Neuronal stem cell (in vitro differentiated cells): ENCODE measurements at regions not wholly inside any gene's neighbourhood (a gene's known extent, or its start where the extent isn't known, plus 50 kb on each side); places are given as distances from the start of the nearest gene placed in this dataset.

Source experiments
- DNase-seq: peaks from one replicate; pipeline ENCODE4 v3.0.0-alpha.2; 2013; ENCODE audit warnings: low spot score
- H2AFZ ChIP-seq: one replicate; pipeline ENCODE4 v1.6.1; 2013; ENCODE audit warnings: mild to moderate bottlenecking, low read length, inconsistent platforms
- H2AK5ac ChIP-seq: 2 replicates; pipeline ENCODE4 v1.6.1; 2013; ENCODE audit warnings: low read depth, mild to moderate bottlenecking, inconsistent platforms, low read length, moderate library complexity, mixed read lengths
- H2BK120ac ChIP-seq: 2 replicates; pipeline ENCODE4 v1.6.1; 2013; ENCODE audit warnings: low read depth, mild to moderate bottlenecking, inconsistent platforms, low read length, moderate library complexity, mixed read lengths
- H2BK12ac ChIP-seq: one replicate; pipeline ENCODE4 v1.6.1; 2013; ENCODE audit warnings: low read length, inconsistent platforms
- H2BK15ac ChIP-seq: 2 replicates; pipeline ENCODE4 v1.6.1; 2013; ENCODE audit warnings: mild to moderate bottlenecking, low read length, inconsistent platforms, mixed read lengths
- H2BK5ac ChIP-seq: one replicate; pipeline ENCODE4 v1.6.1; 2013; ENCODE audit warnings: inconsistent platforms, mild to moderate bottlenecking, low read length, moderate library complexity
- H3K14ac ChIP-seq: one replicate; pipeline ENCODE4 v1.6.1; 2013; ENCODE audit warnings: low read length, inconsistent platforms
- H3K18ac ChIP-seq: 2 replicates; pipeline ENCODE4 v1.6.1; 2013; ENCODE audit warnings: low read length, inconsistent platforms
- H3K23ac ChIP-seq: 2 replicates; pipeline ENCODE4 v1.6.1; 2013; ENCODE audit warnings: low read depth, mild to moderate bottlenecking, mixed read lengths, low read length, inconsistent platforms; ENCODE audit not compliant: poor library complexity
- H3K27ac ChIP-seq: replicated peaks from 3 replicates; pipeline ENCODE4 v1.5.1; 2013; ENCODE audit warnings: low read length, inconsistent platforms
- H3K27me3 ChIP-seq, 3 experiments: 2 replicates each; pipeline ENCODE4 v1.6.1; 2013; ENCODE audit warnings: low read length in 3 of 3, mild to moderate bottlenecking in 2 of 3, inconsistent platforms in 1 of 3, low read depth in 1 of 3, mixed read lengths in 1 of 3, moderate library complexity in 1 of 3; ENCODE audit not compliant: control insufficient read depth in 3 of 3, insufficient read depth in 3 of 3
- H3K36me3 ChIP-seq, 2 donors: replicated peaks in 1 of 2; 2 replicates each; pipeline ENCODE4 v1.6.1; 2013; ENCODE audit warnings: low read length in 2 of 2; ENCODE audit not compliant: control insufficient read depth in 2 of 2, insufficient read depth in 2 of 2
- H3K4ac ChIP-seq: 2 replicates; pipeline ENCODE4 v1.6.1; 2013; ENCODE audit warnings: inconsistent platforms, mild to moderate bottlenecking, low read length, moderate library complexity
- H3K4me1 ChIP-seq, 2 donors: 1 replicate in 1 of 2; 2 replicates in 1 of 2; pipeline ENCODE4 v1.6.1; 2013; ENCODE audit warnings: low read length in 2 of 2, low read depth in 1 of 2; ENCODE audit not compliant: control insufficient read depth in 2 of 2, insufficient read depth in 1 of 2
- H3K4me2 ChIP-seq: one replicate; pipeline ENCODE4 v1.6.1; 2013; ENCODE audit warnings: mild to moderate bottlenecking, low read length, inconsistent platforms; ENCODE audit not compliant: insufficient read depth, poor library complexity, severe bottlenecking
- H3K4me3 ChIP-seq, 2 donors: 2 replicates each; pipeline ENCODE4 v1.5.1; 2013; ENCODE audit warnings: low read length in 2 of 2, mild to moderate bottlenecking in 2 of 2, inconsistent platforms in 1 of 2, moderate library complexity in 1 of 2
- H3K79me1 ChIP-seq: one replicate; pipeline ENCODE4 v1.6.1; 2013; ENCODE audit warnings: low read depth, mild to moderate bottlenecking, inconsistent platforms, low read length, moderate library complexity
- H3K9ac ChIP-seq: one replicate; pipeline ENCODE4 v1.6.1; 2013; ENCODE audit warnings: mild to moderate bottlenecking, low read depth, low read length, inconsistent platforms; ENCODE audit not compliant: poor library complexity
- H3K9me3 ChIP-seq, 2 donors: replicated peaks in 1 of 2; 2 replicates each; pipeline versions ENCODE3 to v1.6.1; 2013; ENCODE audit warnings: low read length in 2 of 2, mild to moderate bottlenecking in 2 of 2, inconsistent platforms in 1 of 2, low read depth in 1 of 2, mixed read lengths in 1 of 2, moderate library complexity in 1 of 2; ENCODE audit not compliant: control insufficient read depth in 2 of 2, insufficient read depth in 1 of 2
- H4K8ac ChIP-seq: one replicate; pipeline ENCODE4 v1.6.1; 2013; ENCODE audit warnings: low read depth, mild to moderate bottlenecking, inconsistent platforms, low read length, moderate library complexity
- H4K91ac ChIP-seq: one replicate; pipeline ENCODE4 v1.6.1; 2013; ENCODE audit warnings: low read length, low read depth, mild to moderate bottlenecking, inconsistent platforms; ENCODE audit not compliant: poor library complexity
- WGBS, 2 donors: extraction: QIAGEN DNeasy Blood & Tissue Kit; methylation state at CpG; one replicate each; pipeline ENCODE4 v1.1.7; 2013; ENCODE audit warnings: missing lambda C conversion rate in 2 of 2, mixed read lengths in 1 of 2; ENCODE audit not compliant: insufficient read length in 2 of 2, insufficient replicate concordance in 1 of 2; ENCODE audit errors: extremely low coverage in 2 of 2; 5-methylcytosine and 5-hydroxymethylcytosine counted together

DNA sequence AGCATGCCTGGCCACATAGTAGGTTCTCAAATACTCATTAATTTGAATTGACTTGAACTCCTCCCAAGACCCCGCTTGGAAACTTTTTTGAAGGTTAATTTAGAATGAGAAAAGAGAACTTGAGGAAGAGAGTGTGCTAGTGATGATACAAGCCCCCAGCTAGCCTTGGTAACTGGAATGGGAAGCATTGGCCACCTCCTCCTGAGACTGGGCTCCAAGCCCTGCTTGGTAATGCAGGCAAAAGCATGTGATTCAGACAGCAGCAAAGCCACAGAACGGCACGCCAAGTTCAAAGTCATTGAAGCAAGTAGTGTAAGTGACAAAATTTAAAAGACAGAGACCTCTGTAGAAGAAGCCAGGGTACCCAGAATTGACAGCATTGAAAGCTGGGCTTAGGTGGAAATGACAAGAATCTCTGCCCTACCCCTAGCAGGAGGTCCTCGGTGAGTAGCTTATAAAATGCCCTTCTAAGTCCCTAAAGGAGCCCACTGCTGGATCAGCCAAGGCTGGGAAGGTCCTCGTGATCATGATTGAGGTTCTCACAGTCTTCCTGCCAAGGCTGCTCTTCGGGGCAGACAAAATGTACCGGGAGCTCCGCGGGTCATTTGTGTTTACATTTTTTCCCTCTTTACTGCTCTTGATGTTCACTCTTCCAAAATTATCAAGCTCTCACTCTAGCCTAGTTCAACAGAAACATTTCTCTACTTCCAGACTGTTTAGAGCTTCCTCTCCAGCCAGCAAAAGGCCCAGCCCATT, 99.4 kb downstream of the TSEN15 start:
- Histone ChIP-seq H4K91ac (no peak overlapping the region), H3K18ac (no peak overlapping the region), H2BK12ac (no peak overlapping the region), H2BK5ac (no peak overlapping the region), H2AK5ac (no peak overlapping the region), H4K8ac (no peak overlapping the region), H3K4ac (no peak overlapping the region), H3K79me1 (no peaks in the 10 kb centered on the region), H3K4me2 (no peak overlapping the region), H3K4me3 (no peak overlapping the region), H2AFZ (no peak overlapping the region), H3K4me1 (peaks cover 2 to 10% of the 10 kb centered on the region in 2 donors), H3K9me3 (no peaks in the 10 kb centered on the region), H2BK15ac (no peak overlapping the region), H3K9ac (no peak overlapping the region), H3K27me3 (no peaks in the 10 kb centered on the region), H3K27ac (no peak overlapping the region), H3K14ac (no peak overlapping the region), H2BK120ac (no peak overlapping the region), H3K23ac (no peak overlapping the region), H3K36me3 (no peaks in the 10 kb centered on the region)
- WGBS, 2 donors: no CpG with 5 or more reads among the region's 9 CpGs
- DNase-seq: no peak

DNA sequence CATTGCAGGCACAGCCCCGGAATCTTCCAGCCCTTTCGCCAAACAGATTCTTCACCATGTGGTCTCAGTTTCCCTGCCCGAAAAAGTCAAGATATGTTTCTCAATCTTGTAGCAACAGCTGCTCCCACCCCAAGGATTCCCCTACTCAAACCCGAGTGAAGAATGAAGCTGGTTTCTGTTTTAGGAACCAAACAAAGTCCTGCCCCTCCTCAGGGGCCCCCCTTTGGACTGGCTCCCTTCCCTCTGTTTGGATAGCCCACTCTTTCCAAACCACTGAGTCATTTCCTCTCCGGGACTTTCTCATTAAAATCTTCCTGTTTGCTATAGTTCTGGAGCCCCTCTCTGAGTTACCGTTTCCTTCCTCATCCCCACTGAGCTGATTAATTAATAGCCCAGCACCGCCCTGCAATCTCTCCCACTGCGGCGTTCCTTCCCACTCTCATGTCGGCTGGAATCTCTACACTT, 100.9 kb downstream of the TSEN15 start:
- no peak overlapping the region for H4K8ac ChIP-seq
- peak overlapping the region; percentile 53 for H2AFZ ChIP-seq
- H3K79me1 ChIP-seq: no peaks in the 10 kb centered on the region
- no peak overlapping the region for H3K27ac ChIP-seq
- no peak overlapping the region for H3K23ac ChIP-seq
- no peak overlapping the region for H2BK12ac ChIP-seq
- H3K4ac ChIP-seq: no peak overlapping the region
- no peaks in the 10 kb centered on the region for H3K27me3 ChIP-seq
- no peak overlapping the region for H4K91ac ChIP-seq
- H2BK120ac ChIP-seq: no peak overlapping the region
- H3K4me3 ChIP-seq: no peak overlapping the region
- no peak overlapping the region for H2BK15ac ChIP-seq
- H3K9me3 ChIP-seq: no peaks in the 10 kb centered on the region
- H2BK5ac ChIP-seq: no peak overlapping the region
- no peak overlapping the region for H3K14ac ChIP-seq
- no peaks in the 10 kb centered on the region for H3K36me3 ChIP-seq
- no peak overlapping the region for H3K9ac ChIP-seq
- H2AK5ac ChIP-seq: no peak overlapping the region
- WGBS, 2 donors: no CpG with 5 or more reads among the region's 10 CpGs
- DNase-seq: no peak
- no peak overlapping the region for H3K18ac ChIP-seq
- H3K4me2 ChIP-seq: no peak overlapping the region
- peaks cover 2 to 10% of the 10 kb centered on the region in 2 donors for H3K4me1 ChIP-seq

DNA sequence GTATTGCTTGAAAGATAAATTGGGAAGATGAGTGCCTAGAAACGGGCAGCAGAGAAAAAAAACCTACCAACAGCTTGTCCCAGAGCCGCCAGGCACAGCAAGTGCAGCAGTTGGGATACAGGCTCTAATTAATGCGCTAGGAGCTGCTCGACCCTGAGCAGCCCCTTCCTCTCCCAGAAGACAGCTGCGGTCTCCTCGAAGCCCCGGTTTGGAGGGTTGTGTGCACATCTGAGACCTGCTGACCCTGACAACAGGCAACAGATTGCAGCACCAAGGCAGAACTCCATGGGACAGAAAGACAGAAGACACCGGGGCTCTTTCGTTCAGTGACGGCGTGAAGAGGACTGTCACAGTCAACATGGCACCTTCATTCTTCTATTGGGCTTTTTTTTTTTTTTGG, 101.4 kb downstream of the TSEN15 start:
- Histone ChIP-seq H3K27me3 (no peaks in the 10 kb centered on the region), H3K9ac (no peak overlapping the region), H3K4me2 (no peak overlapping the region), H3K27ac (no peak overlapping the region), H3K4ac (no peak overlapping the region), H2AK5ac (no peak overlapping the region), H3K79me1 (no peaks in the 10 kb centered on the region), H3K4me3 (no peak overlapping the region), H4K91ac (no peak overlapping the region), H2BK12ac (no peak overlapping the region), H3K23ac (no peak overlapping the region), H4K8ac (no peak overlapping the region), H3K36me3 (no peaks in the 10 kb centered on the region), H2BK5ac (no peak overlapping the region), H2BK120ac (no peak overlapping the region), H3K18ac (no peak overlapping the region), H3K14ac (no peak overlapping the region), H2AFZ (peak overlapping the region; percentile 53), H3K4me1 (peaks cover 2 to 10% of the 10 kb centered on the region in 2 donors), H3K9me3 (no peaks in the 10 kb centered on the region), H2BK15ac (no peak overlapping the region)
- DNase-seq: no peak
- WGBS, 2 donors: no CpG with 5 or more reads among the region's 11 CpGs

DNA sequence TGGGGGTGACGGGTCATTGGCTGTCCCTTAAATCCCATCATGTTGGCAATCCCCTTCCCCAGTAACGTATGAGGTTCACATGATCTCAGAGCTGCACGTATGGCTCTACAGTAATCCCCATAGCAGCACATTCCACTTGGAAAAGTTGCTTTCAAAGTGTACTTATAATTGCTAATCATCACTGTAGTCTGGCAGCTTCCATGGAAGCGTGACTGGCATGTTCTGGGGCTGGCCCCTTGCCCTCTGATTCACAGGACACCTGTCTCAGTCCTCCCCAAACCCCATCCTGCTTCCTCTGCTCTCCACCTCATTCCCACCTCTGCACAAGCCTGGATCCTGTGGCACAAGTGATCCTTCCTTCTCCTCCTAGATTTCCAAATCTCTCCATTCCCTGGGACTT, 102.2 kb downstream of the TSEN15 start:
- Histone ChIP-seq H3K36me3 (no peaks in the 10 kb centered on the region), H3K4me1 (peaks cover 2 to 10% of the 10 kb centered on the region in 2 donors), H3K23ac (no peak overlapping the region), H4K8ac (no peak overlapping the region), H2AFZ (peak overlapping the region; percentile 36), H3K9me3 (no peaks in the 10 kb centered on the region), H2BK5ac (no peak overlapping the region), H2AK5ac (no peak overlapping the region), H3K4ac (no peak overlapping the region), H3K79me1 (no peaks in the 10 kb centered on the region), H2BK120ac (no peak overlapping the region), H2BK15ac (no peak overlapping the region), H3K18ac (no peak overlapping the region), H3K27ac (no peak overlapping the region), H4K91ac (no peak overlapping the region), H3K9ac (no peak overlapping the region), H3K14ac (no peak overlapping the region), H3K4me2 (no peak overlapping the region), H3K4me3 (no peak overlapping the region), H3K27me3 (no peaks in the 10 kb centered on the region), H2BK12ac (no peak overlapping the region)
- no CpG with 5 or more reads among the region's 4 CpGs for WGBS, 2 donors
- DNase-seq: no peak
